Body of pancreas (tissue), 4 donors: ENCODE measurements at regions not wholly inside any gene's neighbourhood (a gene's known extent, or its start where the extent isn't known, plus 50 kb on each side); places are given as distances from the start of the nearest gene placed in this dataset.
"Not testable (repeated sequence)": the region's sequence is repeated elsewhere in the genome, so short reads cannot be mapped to it uniquely, and the experiment has no call there.

Experiments
- ATAC-seq: fragments of 150-250 bp; one replicate; pipeline ENCODE4 v1.9.1; 2016
- DNase-seq, 4 donors: peaks; one replicate each; pipeline ENCODE4 v3.0.0-alpha.2; 2019
- H3K27ac ChIP-seq, 4 donors: fragments of 200-600 bp; sonication (generic); 1 replicate in 3 of 4; 2 replicates in 1 of 4; pipeline versions ENCODE4 v1.5.1 to v1.6.1; 2016 to 2019; ENCODE audit warnings: mild to moderate bottlenecking in 1 of 4, mixed read lengths in 1 of 4, moderate library complexity in 1 of 4
- H3K27me3 ChIP-seq, 2 donors: fragments of 200-600 bp; sonication (generic); one replicate each; pipeline ENCODE4 v1.6.0; 2016; ENCODE audit warnings: mild to moderate bottlenecking in 1 of 2
- H3K36me3 ChIP-seq, 2 donors: fragments of 200-600 bp; sonication (generic); replicated peaks in 1 of 2; 2 replicates each; pipeline ENCODE4 v1.5.1; 2016; ENCODE audit warnings: low read depth in 2 of 2; ENCODE audit not compliant: insufficient read depth in 1 of 2
- H3K4me1 ChIP-seq: fragments of 200-600 bp; sonication (generic); one replicate; pipeline ENCODE4 v1.6.0; 2016
- H3K4me3 ChIP-seq, 2 donors: fragments of 200-600 bp; sonication (generic); 1 replicate in 1 of 2; 2 replicates in 1 of 2; pipeline ENCODE4 v1.5.1; 2016 to 2019
- H3K9me3 ChIP-seq, 3 donors: fragments of 200-600 bp; sonication (generic); 1 replicate in 2 of 3; 2 replicates in 1 of 3; pipeline ENCODE4 v1.5.1; 2016
- POLR2A ChIP-seq, 3 donors: fragments of 450-650 bp; IDR thresholded peaks; one replicate each; pipeline ENCODE4 v1.6.1; 2016; ENCODE audit warnings: antibody characterized with exemption in 3 of 3, mild to moderate bottlenecking in 2 of 3
- WGBS, 2 donors: methylation state at CpG; one replicate each; pipeline ENCODE4 v1.1.5; 2017; 5-methylcytosine and 5-hydroxymethylcytosine counted together
- intact Hi-C: fragments of 100-400 bp; cut with DNase I; formaldehyde crosslinking; loops from one replicate; pipeline ENCODE4 v1.15.1; 2023
- TF ChIP-seq, protein P1 (sequence below), 7 experiments: fragments of 450-650 bp in 4 of 7; fragments of 200-600 bp in 3 of 7; sonication (generic) in 3 of 7; IDR thresholded peaks; one replicate each; pipeline ENCODE4 v1.5.1; 2016 to 2019; ENCODE audit warnings: antibody characterized with exemption in 7 of 7

DNA sequence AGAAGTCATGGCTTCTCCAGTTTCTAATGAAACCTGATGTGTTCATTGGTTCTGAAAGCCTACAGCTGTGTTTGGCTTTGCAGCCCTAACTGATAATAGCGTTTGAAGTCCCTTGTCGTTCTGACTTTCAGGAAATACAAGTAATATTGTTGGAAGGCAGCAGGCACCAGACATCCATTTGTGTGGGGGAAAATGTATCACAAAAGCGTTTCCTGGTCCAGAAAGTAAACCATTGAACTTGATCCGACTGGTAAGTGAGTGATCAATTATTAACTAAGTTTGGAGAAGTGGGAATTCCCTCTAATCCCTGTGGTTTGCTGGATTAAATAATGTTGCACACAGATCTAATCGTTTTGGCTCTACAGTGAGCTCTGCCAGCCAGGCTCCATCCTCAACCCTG lies 77.3 kb upstream of the LTA4H start:
- peak; percentile 59 for ATAC-seq
- H3K36me3 ChIP-seq: no peaks in the 10 kb centered on the region
- H3K4me1 ChIP-seq: peaks cover 16% of the 10 kb centered on the region
- WGBS, 2 donors: 5 to 10% methylated on average over 5 of the region's 5 CpGs
- intact Hi-C loops: no loop called here
- H3K27me3 ChIP-seq: peaks cover 0 to 4% of the 10 kb centered on the region in 2 donors
- no peak for TF ChIP-seq POLR2A (IDR thresholded peaks at IDR 0.05)
- TF ChIP-seq, protein P1, sequence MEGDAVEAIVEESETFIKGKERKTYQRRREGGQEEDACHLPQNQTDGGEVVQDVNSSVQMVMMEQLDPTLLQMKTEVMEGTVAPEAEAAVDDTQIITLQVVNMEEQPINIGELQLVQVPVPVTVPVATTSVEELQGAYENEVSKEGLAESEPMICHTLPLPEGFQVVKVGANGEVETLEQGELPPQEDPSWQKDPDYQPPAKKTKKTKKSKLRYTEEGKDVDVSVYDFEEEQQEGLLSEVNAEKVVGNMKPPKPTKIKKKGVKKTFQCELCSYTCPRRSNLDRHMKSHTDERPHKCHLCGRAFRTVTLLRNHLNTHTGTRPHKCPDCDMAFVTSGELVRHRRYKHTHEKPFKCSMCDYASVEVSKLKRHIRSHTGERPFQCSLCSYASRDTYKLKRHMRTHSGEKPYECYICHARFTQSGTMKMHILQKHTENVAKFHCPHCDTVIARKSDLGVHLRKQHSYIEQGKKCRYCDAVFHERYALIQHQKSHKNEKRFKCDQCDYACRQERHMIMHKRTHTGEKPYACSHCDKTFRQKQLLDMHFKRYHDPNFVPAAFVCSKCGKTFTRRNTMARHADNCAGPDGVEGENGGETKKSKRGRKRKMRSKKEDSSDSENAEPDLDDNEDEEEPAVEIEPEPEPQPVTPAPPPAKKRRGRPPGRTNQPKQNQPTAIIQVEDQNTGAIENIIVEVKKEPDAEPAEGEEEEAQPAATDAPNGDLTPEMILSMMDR (IDR thresholded peaks at IDR 0.05): no peak
- H3K9me3 ChIP-seq: no peaks in the 10 kb centered on the region
- DNase-seq: peak in 2 of 4 donors; percentile 28 to 56
- H3K4me3 ChIP-seq: no peak overlapping the region
- H3K27ac ChIP-seq: peak overlapping the region in 1 of 4 donors; percentile 33

DNA sequence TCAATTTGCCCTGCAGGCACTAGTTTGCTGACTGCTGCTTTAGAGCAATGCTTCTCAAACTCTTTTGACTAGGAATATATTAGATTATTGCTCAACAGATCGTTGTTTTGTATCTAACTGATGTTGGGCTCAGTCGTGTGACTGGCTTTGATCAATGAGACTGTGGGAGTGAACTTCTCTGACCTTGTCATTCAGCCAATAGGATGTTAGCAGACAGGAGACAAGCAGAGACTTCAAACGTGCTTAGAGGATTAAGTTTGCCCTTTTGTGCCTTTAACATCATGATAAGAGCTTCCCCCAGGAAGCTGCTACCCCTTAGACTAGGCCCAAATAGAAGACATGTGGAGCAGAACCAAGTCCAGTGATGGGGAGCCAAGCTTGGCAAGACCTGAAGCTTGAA lies 76.7 kb upstream of the ELK3 start:
- no peak for ATAC-seq
- intact Hi-C loops: no loop called here
- 11 to 21% methylated on average over 3 of the region's 3 CpGs for WGBS, 2 donors
- Histone ChIP-seq H3K36me3 (no peaks in the 10 kb centered on the region), H3K4me1 (peaks cover 10% of the 10 kb centered on the region), H3K9me3 (no peaks in the 10 kb centered on the region), H3K4me3 (no peak overlapping the region), H3K27ac (no peak overlapping the region), H3K27me3 (no peaks in the 10 kb centered on the region)
- TF ChIP-seq, protein P1 (IDR thresholded peaks at IDR 0.05): no peak
- TF ChIP-seq POLR2A (IDR thresholded peaks at IDR 0.05): no peak
- DNase-seq: no peak

DNA sequence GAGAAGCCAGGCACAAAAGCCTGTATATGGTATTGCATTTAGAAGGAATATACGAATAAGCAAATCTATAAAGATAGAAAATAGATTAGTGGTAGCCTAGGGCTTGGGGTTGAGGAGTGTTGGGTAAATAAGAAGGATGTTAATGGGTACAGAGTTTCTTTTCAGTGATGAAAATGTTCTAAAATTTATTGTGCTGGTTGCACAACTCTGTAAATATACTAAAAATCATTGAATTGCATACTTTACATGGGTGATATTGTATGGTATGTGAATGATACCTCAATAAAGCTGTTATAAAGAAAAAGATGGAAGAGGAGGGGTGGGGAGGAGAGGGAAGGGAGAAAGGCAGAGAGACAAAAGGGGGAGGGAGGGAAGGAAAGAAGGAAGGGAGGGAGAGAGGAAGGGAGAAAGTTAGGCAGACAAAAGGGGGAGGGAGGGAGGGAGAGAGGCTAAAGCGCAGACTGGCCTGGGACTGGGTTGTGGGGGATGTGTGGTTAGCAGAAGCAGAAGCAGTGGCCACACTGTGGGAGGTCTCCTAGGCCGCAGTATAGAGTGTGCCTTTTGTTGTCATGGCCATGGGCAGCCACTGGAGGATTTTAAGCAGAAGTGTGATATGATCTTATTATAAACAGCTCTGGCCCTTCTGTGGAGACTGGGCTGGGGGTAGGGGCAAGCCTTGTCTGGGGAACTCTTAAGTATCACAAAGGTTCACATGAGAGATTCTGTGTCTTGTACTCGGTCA lies 73.6 kb upstream of the ELK3 start:
- no peak for TF ChIP-seq POLR2A (IDR thresholded peaks at IDR 0.05)
- TF ChIP-seq, protein P1 (IDR thresholded peaks at IDR 0.05): no peak
- WGBS, 2 donors: 55 to 68% methylated on average over 4 of the region's 4 CpGs
- Histone ChIP-seq H3K9me3 (no peaks in the 10 kb centered on the region), H3K36me3 (no peaks in the 10 kb centered on the region), H3K27ac (no peak overlapping the region), H3K4me3 (no peak overlapping the region), H3K27me3 (no peaks in the 10 kb centered on the region), H3K4me1 (no peaks in the 10 kb centered on the region)
- ATAC-seq (no peak), DNase-seq (peak in 1 of 4 donors; percentile 57)
- intact Hi-C loops: no loop called here

DNA sequence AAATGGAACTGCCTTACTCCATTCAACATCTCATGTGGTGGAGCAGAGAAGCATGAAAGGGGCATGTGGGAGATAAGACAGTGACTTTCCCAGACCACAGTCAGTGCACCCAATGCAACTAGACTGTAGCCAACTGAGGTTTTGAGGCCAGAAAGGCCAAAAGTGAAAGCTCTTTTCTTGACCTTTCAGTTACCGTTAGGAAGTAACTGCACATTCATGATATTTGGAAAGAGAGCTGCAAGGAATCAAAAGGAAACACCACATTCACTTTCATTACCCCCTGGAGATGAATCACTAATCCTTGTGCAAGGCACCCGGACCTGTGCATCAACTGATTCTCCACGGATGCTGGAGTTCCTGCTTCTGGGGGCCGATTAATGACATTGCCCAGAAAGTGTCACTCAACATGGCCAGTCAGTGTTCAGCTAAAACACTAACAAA lies 72.9 kb upstream of the ELK3 start:
- intact Hi-C loops: no loop called here
- H3K9me3 ChIP-seq: no peaks in the 10 kb centered on the region
- H3K36me3 ChIP-seq: no peaks in the 10 kb centered on the region
- peak overlapping the region in 1 of 4 donors; percentile 11 for H3K27ac ChIP-seq
- WGBS, 2 donors: 46 to 75% methylated on average over 4 of the region's 4 CpGs
- no peaks in the 10 kb centered on the region for H3K27me3 ChIP-seq
- no peak for TF ChIP-seq POLR2A (IDR thresholded peaks at IDR 0.05)
- TF ChIP-seq, protein P1 (IDR thresholded peaks at IDR 0.05): no peak
- ATAC-seq (no peak), DNase-seq (peak in 1 of 4 donors; percentile 25)
- H3K4me3 ChIP-seq: no peak overlapping the region
- H3K4me1 ChIP-seq: no peaks in the 10 kb centered on the region

DNA sequence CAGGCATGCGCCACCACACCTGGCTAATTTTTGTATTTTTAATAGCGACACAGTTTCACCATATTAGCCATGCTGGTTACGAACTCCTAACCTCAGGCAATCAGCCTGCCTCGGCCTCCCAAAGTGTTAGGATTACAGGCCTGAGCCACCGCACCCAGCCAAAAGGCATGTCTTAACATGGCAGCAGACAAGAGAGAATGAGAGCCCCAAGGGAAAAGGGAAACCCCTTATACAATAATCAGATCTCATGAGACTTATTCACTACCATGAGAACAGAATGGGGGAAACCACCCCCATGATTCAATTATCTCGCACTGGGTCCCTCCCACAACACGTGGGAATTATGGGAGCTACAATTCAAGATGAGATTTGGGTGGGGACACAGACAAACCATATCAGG lies 65.9 kb upstream of the ELK3 start:
- H3K4me1 ChIP-seq, H3K27ac ChIP-seq, H3K9me3 ChIP-seq, H3K36me3 ChIP-seq, H3K4me3 ChIP-seq, DNase-seq, H3K27me3 ChIP-seq, ATAC-seq, intact Hi-C loops: not testable (repeated sequence)
- WGBS, 2 donors: 86 to 90% methylated on average over 7 of the region's 7 CpGs
